ENCODE measurements at regions not wholly inside any gene's neighbourhood (a gene's known extent, or its start where the extent isn't known, plus 50 kb on each side); places are given as distances from the start of the nearest gene placed in this dataset.
A peak's percentile ranks its signal among the peaks of the same experiment; 100 is the strongest.

GRCh38 chr13:23488442-23488841 lies 54.9 kb upstream of the SACS start:
- FAIRE-seq: no peak

DNA sequence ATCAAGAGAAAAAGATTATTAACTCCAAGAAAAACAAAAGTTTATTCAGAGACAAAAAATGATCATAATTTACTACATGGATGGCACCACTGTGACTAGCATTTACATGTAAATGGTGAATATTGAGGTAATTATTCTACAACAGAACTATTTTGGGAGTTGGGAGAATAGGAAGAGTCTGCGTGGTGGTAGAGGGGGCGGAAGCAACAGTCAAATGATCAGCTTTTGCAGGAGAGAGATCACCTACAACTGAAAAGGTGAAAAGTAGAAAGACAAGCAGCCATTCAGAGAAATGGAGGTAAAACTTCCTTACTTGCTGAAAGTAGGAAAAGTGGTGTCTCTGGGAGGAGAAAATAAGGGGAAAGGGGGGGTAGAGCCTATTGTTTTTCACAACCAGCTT lies 62.8 kb upstream of the SACS start:
- no peak for FAIRE-seq

DNA sequence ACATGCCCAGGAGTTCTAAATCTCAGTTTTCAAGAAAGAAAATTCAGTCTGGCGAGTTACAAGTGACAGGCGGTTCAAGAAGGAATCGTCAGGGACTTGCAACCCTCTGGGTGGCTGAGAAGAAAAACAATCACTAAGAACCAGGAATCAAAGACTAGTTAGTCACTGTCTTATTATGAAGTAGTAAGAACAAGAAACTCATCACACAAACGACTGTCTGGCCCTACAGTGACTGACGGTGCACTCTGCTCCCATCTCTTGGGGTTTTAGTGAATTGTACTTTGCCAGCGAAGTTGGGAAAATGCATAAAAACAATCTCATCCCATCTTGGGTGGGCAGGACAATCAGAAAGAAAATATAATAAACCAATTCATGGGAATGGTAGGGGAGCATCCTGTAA lies 63.7 kb upstream of the SACS start:
- FAIRE-seq: peak; percentile 97

GRCh38 chr13:23500849-23501248 lies 67.3 kb upstream of the SACS start:
- peak; percentile 97 for FAIRE-seq

DNA sequence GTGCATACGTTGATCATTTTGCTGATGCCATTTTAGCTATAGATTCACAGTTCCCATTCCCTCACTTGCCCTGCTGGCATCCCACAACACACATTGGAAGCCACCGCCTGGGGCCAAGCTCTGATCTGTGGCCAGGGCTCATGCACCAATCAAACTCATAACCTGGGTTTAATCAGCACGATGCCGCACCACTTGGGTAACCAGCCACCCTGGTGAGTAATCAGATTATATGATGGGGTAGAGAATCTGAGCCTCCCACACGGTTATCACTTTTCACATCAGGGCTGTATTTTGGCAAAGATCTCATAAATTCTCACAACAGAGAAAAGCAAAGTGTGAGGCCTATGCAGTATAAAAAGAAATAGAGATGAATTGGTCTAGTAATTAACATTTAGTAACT lies 66.0 kb upstream of the TNFRSF19 start:
- no peak for FAIRE-seq

DNA sequence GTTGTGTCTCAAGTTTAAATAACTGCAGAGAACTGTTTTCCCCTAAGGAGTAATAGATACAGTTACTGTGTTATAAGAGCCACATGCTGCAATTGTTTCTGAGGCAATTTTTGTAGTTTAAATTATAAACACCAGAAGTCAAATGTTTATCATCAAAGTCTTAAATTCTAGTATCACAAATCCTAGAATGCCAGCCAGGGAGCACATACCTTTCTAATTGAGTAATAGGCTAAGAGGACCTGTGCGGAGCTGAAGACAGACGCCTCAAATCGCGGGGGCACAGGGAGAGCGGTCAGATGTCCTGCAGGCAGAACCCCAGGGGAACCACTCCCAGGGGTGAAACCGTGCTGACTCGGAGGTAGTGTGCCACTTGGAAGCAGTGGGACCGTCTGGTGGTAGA lies 65.2 kb upstream of the TNFRSF19 start:
- FAIRE-seq: no peak

- FAIRE-seq: peak; percentile 98
These were observed 64.0 kb upstream of the TNFRSF19 start for GRCh38 chr13:23506071-23506806.

DNA sequence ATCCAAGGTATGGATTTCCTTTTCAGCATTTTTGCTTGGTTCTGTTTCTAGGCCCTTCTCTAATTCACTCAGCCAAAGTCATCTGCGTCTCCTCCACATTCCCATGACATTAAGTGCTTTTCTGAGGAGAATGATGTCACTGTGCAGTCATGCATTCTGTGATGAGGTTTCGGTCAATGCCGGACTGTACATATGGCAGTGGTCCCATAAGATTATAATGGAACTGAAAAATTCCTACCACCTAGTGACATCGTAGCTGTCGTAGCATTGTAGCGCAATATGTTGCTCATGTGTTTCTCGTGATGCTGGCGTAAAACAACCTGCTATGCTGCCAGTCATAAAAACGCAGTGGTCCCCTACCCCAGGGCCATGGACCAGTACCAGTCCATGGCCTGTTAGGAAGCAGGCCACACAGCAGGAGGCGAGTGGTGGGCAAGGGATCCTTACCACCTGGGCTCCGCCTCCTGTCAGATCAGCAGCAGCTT lies 63.4 kb upstream of the TNFRSF19 start:
- no peak for FAIRE-seq

DNA sequence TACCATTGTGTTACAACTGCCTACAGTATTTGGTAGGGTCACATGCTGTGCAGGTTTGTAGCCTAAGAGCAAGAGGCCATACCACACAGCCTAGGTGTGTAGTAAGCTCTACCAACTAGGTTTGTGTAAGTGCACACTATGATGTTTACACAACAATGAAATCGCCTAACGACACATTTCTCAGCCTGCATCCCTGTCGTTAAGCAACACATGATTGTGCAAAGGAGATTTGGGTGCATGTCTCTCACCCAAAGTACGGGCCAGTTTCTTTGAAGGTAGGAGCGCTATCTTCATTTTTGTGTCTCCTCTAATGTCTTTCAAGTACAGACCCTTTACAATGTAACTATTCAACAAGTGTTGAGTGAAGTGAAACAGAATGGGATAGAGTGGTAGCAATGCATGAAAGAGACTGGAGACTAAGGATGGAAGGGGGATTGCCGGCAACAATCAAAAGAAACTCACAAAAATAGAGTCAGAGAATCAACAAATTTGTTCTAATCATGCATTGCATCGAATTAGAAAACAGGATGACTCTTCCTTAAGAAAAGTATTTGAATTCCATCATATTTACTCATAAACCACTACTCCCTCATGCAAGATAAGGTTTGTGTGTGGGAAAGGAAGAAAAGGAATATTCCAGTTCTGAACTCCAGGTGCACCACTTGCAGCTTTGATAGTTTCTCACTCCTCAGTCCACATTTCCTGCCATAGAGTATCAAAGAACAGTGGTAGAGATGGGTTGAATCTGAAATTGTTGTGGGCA lies 60.2 kb upstream of the TNFRSF19 start:
- peak; percentile 96 for FAIRE-seq

GRCh38 chr13:23510544-23510916 lies 59.7 kb upstream of the TNFRSF19 start:
- no peak for FAIRE-seq

DNA sequence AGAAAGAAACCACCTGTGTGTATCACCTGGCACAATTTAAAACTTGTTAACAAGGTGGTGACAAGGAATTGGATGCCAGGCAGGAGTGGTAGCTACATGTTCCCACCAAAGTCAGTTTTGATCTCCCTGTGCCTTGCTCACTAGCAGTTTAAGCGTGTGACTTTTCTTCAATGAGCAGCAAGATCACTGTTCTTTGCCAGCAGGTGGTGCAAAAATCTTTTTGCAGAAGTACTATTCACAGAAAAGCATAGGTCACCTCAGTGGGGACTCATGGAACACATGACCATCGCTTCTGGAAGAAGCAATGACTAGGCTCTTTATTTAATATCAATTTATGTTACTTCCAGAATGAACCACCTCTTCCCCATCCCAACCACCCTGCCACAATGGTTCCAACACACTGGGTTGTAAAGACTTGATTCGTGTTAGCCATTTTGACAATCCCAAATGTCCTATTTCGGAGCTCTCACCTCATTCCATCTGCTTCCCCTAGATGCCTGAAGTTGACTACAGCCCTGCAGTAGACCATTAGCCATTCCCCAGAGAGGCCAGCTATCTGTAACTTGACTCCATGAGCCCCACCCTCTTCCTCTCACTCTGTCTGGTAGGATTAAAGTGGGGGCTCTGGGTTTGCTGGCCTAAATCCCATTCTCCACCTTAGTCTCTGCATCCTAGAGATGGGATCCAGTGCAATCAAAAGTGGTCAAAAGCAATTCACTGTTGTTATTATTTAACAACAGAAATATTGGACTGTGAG lies 59.1 kb upstream of the TNFRSF19 start:
- FAIRE-seq: peak; percentile 32

DNA sequence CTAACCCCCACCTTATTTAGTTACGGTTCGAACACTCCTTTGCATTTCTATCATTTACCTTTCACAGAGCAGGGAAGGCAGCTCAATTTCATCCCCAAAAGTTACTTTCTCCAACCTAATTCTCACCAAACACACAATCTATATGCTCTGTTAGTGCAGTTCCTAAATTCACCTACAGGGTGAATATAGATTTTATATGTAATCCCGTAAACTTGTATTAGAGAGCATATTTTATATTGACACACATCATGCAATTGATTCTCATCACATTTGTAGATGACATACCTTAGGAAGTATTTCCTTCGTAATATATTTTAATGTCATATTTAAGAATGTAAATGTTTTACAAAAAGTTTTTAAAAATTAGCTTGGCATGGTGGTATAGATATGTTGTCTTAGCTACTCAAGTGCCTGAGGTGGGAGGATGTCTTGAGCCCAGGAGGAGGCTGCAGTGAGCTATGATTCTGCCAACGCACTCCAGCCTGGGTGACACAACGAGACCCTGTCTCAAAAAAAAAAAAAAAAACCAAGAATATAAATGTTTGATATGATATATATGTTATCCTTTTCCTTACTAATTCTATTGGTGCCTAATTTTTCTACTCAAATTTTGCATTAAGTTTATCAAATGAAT lies 57.3 kb upstream of the TNFRSF19 start:
- FAIRE-seq: no peak

- FAIRE-seq: no peak
These were observed 56.8 kb upstream of the TNFRSF19 start for GRCh38 chr13:23513455-23513854.

DNA sequence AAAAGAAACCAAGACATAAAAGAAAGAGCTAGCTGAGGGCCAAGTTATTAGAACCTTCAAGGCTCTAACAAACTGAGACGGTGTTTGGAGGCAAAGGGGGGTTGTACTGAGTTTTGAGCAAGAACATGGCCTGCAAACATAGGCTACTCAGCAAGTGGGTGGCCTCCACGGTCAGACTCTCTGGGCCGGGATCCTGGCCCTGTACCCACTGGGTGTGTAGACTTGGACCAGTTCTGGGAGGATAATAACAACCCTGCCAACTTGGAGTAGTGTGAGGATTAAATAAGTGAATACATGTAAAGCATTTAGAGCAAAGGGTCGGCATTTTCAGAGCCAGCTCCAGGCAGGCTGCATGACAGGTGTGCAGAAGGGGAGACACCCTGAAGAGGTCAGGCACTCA lies 56.1 kb upstream of the TNFRSF19 start:
- peak; percentile 15 for FAIRE-seq

DNA sequence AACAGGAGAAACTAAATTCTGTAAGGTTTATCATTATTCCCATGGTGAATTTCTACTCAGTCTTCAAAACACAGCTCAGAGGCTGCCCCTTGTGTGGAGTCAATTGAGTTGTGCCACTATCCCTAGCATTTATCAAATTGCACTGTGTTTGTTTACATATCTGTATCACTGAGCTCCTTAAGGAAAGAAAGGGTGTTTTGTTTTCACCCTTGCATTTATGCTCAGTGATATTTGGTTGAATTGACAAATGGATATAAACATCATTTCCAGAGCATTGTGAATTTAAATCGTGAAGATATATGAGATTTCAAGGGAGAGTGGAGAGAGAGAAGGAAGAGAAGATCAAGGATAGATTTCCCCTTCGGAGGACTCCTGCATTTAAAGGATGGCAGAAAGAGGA lies 55.1 kb upstream of the TNFRSF19 start:
- FAIRE-seq: peak; percentile 69

GRCh38 chr13:23516190-23516589 lies 54.0 kb upstream of the TNFRSF19 start:
- no peak for FAIRE-seq

GRCh38 chr13:23516702-23517101 lies 53.5 kb upstream of the TNFRSF19 start:
- peak; percentile 92 for FAIRE-seq

GRCh38 chr13:23518231-23518630 lies 52.0 kb upstream of the TNFRSF19 start:
- no peak for FAIRE-seq

Measured in TTC549 (cell line).